ENCODE measurements at regions not wholly inside any gene's neighbourhood (a gene's known extent, or its start where the extent isn't known, plus 50 kb on each side); places are given as distances from the start of the nearest gene placed in this dataset.

DNA sequence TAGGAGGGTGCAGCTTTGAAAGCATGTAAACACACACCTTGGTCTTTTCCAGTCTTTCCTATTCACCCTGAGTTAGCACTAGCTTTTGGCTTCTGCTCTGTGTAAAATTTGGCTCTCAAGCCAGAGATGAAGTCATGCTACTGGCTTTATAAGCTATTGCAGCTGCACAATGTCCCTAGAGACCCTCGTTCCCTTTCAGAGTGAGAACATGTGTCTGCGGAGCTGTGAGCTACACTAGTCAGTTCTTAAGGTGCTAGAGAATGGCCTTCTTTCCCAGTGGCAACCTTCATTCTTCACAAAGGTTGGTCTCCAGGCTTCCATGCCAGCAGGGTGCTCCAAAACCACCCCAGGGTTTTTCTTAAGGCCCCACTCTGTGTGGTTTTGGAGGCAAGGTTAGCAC lies 199.1 kb downstream of the SPATA18 start:
- Histone ChIP-seq H3K4me3 (ENCODE audit: low read length) (no peak overlapping the region), H3K4me1 (ENCODE audit: control insufficient read depth, insufficient read depth, low read length) (no peaks in the 10 kb centered on the region), H3K9me3 (ENCODE audit: control insufficient read depth, low read length) (no peaks in the 10 kb centered on the region), H3K27me3 (ENCODE audit: control insufficient read depth, insufficient read depth) (no peaks in the 10 kb centered on the region), H3K27ac (ENCODE audit: low read length) (no peak overlapping the region)
- ATAC-seq (peak; percentile 91 to 96), DNase-seq (peak; percentile 40 to 70 (median 47))
- 19% methylated on average over 2 of the region's 2 CpGs for WGBS
- intact Hi-C loops (cut with DNase I) = no loop called here

DNA sequence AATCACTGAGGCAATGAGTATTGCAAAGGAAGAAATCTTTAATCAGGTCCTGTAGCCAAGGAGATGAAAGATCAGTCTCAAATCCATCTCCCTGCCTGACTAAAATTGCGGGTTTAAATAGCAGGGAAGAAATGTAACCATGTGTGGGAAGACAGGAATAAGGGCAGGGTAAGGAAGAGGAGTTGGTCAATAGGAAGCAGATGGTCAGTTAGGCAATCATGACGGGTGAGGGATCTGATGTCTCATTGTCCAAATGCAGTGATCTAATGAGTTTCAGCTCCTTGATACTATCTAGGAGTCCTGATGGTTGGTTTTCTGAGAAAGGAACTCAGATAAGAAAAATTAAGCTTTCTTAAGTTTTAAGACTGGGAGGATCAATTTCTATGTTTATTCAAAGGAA lies 200.8 kb downstream of the SPATA18 start:
- WGBS = 86% methylated on average over 2 of the region's 2 CpGs
- no peak for ATAC-seq
- Histone ChIP-seq H3K4me3 (ENCODE audit: low read length) (no peak overlapping the region), H3K27me3 (ENCODE audit: control insufficient read depth, insufficient read depth) (no peaks in the 10 kb centered on the region), H3K9me3 (ENCODE audit: control insufficient read depth, low read length) (no peaks in the 10 kb centered on the region), H3K27ac (ENCODE audit: low read length) (no peak overlapping the region), H3K4me1 (ENCODE audit: control insufficient read depth, insufficient read depth, low read length) (no peaks in the 10 kb centered on the region)
- DNase-seq = no peak
- intact Hi-C loops (cut with DNase I) = no loop called here

GRCh38 chr4:52253025-52253424 lies 201.9 kb downstream of the SPATA18 start:
- DNase-seq = no peak
- intact Hi-C loops (cut with DNase I) = no loop called here
- no peak for ATAC-seq

GRCh38 chr4:52256522-52256921 lies 205.4 kb downstream of the SPATA18 start:
- no peaks in the 10 kb centered on the region for H3K9me3 ChIP-seq (ENCODE audit: control insufficient read depth, low read length)
- 52% methylated on average over 2 of the region's 2 CpGs for WGBS
- no peak for DNase-seq
- H3K27me3 ChIP-seq (ENCODE audit: control insufficient read depth, insufficient read depth) = no peaks in the 10 kb centered on the region
- intact Hi-C loops (cut with DNase I) = no loop called here
- no peak overlapping the region for H3K4me3 ChIP-seq (ENCODE audit: low read length)
- no peaks in the 10 kb centered on the region for H3K4me1 ChIP-seq (ENCODE audit: control insufficient read depth, insufficient read depth, low read length)
- H3K27ac ChIP-seq (ENCODE audit: low read length) = no peak overlapping the region
- ATAC-seq = no peak

More at GRCh38 chr4:52253025-52253424, 201.9 kb downstream of the SPATA18 start:
- Histone ChIP-seq H3K4me3 (ENCODE audit: low read length) (no peak overlapping the region), H3K9me3 (ENCODE audit: control insufficient read depth, low read length) (no peaks in the 10 kb centered on the region), H3K4me1 (ENCODE audit: control insufficient read depth, insufficient read depth, low read length) (no peaks in the 10 kb centered on the region), H3K27me3 (ENCODE audit: control insufficient read depth, insufficient read depth) (no peaks in the 10 kb centered on the region), H3K27ac (ENCODE audit: low read length) (no peak overlapping the region)
- WGBS = 73% methylated on average over 5 of the region's 5 CpGs

DNA sequence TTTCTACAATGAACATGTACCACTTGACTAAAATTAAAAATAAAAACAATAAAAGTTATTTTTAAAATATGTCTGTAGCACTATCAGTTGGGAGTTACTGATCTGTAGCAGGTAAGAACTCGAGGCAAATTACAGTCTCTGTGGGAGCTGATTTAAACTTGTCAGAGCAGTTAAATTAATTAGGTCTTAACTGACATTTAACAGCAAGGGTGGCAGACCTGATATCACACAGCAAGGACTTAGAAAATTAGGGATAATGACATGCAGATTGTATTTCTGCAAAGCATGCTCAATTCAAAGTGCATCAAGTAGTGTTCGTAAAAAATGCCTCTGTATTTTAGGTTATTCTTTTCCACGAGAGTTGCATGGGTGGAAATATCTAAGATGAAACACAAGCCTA lies 208.9 kb downstream of the SPATA18 start:
- no peaks in the 10 kb centered on the region for H3K27me3 ChIP-seq (ENCODE audit: control insufficient read depth, insufficient read depth)
- ATAC-seq = no peak
- H3K9me3 ChIP-seq (ENCODE audit: control insufficient read depth, low read length) = no peaks in the 10 kb centered on the region
- H3K4me1 ChIP-seq (ENCODE audit: control insufficient read depth, insufficient read depth, low read length) = peaks cover 4% of the 10 kb centered on the region
- WGBS = 72% methylated on average over 3 of the region's 3 CpGs
- H3K4me3 ChIP-seq (ENCODE audit: low read length) = no peak overlapping the region
- no peak for DNase-seq
- intact Hi-C loops (cut with DNase I) = no loop called here
- H3K27ac ChIP-seq (ENCODE audit: low read length) = no peak overlapping the region

DNA sequence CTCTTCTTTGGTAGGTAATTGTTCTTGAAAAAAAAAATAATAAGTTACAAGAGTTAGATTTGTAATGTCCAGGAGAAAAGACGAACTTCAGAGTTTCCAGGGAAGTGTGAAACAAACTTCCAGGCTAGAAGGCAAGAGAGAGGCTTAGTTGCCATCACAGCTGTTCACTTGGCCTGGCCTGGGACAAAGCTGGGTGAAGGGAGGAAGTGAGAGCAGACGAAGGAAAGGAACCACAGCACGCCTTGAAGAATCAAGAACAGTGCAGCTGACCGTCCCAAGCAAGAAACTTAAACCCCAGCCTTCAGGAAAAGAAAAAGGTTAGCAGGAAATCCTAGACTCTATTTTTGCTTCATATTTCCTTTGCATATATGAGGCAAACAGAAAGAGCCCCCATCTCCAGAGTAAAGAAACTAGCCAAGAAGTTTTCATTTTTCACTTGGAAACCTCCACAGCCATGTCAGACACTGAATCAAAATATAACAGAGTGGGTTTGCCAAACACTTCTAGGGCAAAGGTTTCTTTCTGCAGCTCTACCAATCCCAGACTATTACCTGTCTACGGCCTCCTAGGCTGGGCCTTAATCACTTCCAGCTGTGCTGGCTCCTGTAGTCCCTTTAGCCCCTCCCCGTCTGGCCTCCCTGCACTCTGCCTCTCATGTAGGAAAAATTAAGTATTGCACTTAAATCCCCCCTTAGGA lies 209.6 kb downstream of the SPATA18 start:
- Histone ChIP-seq H3K4me3 (ENCODE audit: low read length) (no peak overlapping the region), H3K27me3 (ENCODE audit: control insufficient read depth, insufficient read depth) (no peaks in the 10 kb centered on the region), H3K27ac (ENCODE audit: low read length) (no peak overlapping the region), H3K9me3 (ENCODE audit: control insufficient read depth, low read length) (no peaks in the 10 kb centered on the region), H3K4me1 (ENCODE audit: control insufficient read depth, insufficient read depth, low read length) (peaks cover 4% of the 10 kb centered on the region)
- intact Hi-C loops (cut with DNase I) = no loop called here
- 38% methylated on average over 6 of the region's 6 CpGs for WGBS
- peak; percentile 61 to 76 for ATAC-seq
- DNase-seq = peak; percentile 31 to 61 (median 46)

- no peak overlapping the region for H3K27ac ChIP-seq (ENCODE audit: low read length)
- peaks cover 4% of the 10 kb centered on the region for H3K4me1 ChIP-seq (ENCODE audit: control insufficient read depth, insufficient read depth, low read length)
- no peaks in the 10 kb centered on the region for H3K27me3 ChIP-seq (ENCODE audit: control insufficient read depth, insufficient read depth)
- no peak for DNase-seq
- peak; percentile 32 to 43 for ATAC-seq
- no peak overlapping the region for H3K4me3 ChIP-seq (ENCODE audit: low read length)
- intact Hi-C loops (cut with DNase I) = no loop called here
- H3K9me3 ChIP-seq (ENCODE audit: control insufficient read depth, low read length) = no peaks in the 10 kb centered on the region
Observed at GRCh38 chr4:52263607-52264006, 212.5 kb downstream of the SPATA18 start.

DNA sequence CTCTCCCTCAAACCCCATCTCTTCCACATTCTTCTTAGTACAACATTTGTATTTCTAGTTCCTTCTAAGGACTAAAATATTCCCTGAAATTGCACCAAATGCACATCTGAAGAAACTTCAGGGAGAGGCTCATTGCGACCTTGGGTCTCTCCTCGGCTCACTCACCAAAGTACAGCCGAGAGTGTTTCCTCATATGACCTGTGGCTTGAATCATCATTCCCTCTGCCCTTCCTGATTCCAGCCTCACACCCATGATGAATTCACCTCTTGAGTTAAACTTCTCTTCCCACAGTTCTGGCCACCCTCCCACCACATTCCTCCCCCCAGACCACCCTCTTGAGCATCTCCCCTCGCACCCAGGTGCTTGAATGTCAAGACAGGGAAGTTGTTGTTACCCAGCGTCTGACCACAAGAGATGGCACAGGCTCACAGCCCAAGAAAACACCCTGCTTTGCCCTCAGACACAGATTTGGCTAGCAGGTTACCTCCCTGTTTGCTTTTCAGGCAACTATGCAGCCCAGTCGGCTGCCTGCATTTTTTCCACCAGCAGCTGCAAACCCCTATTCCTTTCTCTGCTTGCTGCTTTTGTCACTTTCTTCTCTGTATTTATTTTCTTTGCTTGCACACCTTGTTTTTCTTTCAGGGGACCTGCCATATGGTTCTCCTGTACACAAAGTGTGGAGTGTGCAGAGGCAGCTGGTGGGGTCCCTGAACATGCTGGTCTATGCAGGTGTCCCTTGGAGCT lies 214.8 kb downstream of the SPATA18 start:
- no peak for DNase-seq
- no peaks in the 10 kb centered on the region for H3K27me3 ChIP-seq (ENCODE audit: control insufficient read depth, insufficient read depth)
- H3K9me3 ChIP-seq (ENCODE audit: control insufficient read depth, low read length) = no peaks in the 10 kb centered on the region
- 69% methylated on average over 6 of the region's 6 CpGs for WGBS
- peaks cover 4% of the 10 kb centered on the region for H3K4me1 ChIP-seq (ENCODE audit: control insufficient read depth, insufficient read depth, low read length)
- no peak overlapping the region for H3K27ac ChIP-seq (ENCODE audit: low read length)
- intact Hi-C loops (cut with DNase I) = no loop called here
- peak in 1 of 2 donors; percentile 49 for ATAC-seq
- no peak overlapping the region for H3K4me3 ChIP-seq (ENCODE audit: low read length)

DNA sequence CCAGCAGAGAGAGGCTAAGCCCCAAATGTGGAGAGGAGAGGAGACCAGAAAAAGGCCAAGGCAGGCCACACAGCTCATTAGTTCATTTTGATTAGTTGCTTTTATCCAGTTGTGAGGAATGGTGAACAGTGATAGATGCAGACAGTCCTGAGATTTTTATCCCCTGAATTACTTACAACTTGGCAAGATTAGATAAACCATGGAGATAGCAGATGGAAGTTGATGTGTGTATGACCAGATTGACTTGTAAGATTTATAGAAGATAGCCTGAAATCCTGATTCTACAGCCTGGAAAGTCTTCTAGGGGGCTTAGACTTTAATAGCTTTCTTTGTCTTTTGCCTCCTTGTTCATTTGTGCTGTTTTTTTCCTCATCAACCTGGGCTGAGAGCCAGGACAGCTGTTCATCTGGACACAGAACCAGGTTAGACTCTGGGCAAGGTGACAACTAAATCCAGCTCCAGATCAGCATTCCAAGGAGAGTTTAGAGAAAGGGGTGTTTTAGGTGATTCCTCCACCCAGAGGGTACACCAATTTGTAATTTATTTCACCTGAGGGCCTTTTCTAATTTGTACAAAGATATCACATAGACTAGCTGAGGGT lies 215.5 kb downstream of the SPATA18 start:
- DNase-seq (peak in 1 of 3 donors; percentile 63), ATAC-seq (no peak)
- Histone ChIP-seq H3K27ac (ENCODE audit: low read length) (no peak overlapping the region), H3K9me3 (ENCODE audit: control insufficient read depth, low read length) (no peaks in the 10 kb centered on the region), H3K4me1 (ENCODE audit: control insufficient read depth, insufficient read depth, low read length) (peaks cover 4% of the 10 kb centered on the region), H3K27me3 (ENCODE audit: control insufficient read depth, insufficient read depth) (no peaks in the 10 kb centered on the region), H3K4me3 (ENCODE audit: low read length) (no peak overlapping the region)
- intact Hi-C loops (cut with DNase I) = no loop called here

GRCh38 chr4:52269761-52270160 lies 218.7 kb downstream of the SPATA18 start:
- no peak for ATAC-seq
- intact Hi-C loops (cut with DNase I) = no loop called here
- no peak overlapping the region for H3K27ac ChIP-seq (ENCODE audit: low read length)
- H3K27me3 ChIP-seq (ENCODE audit: control insufficient read depth, insufficient read depth) = no peaks in the 10 kb centered on the region
- H3K4me1 ChIP-seq (ENCODE audit: control insufficient read depth, insufficient read depth, low read length) = no peaks in the 10 kb centered on the region
- no peak for DNase-seq
- no peak overlapping the region for H3K4me3 ChIP-seq (ENCODE audit: low read length)
- no peaks in the 10 kb centered on the region for H3K9me3 ChIP-seq (ENCODE audit: control insufficient read depth, low read length)

DNA sequence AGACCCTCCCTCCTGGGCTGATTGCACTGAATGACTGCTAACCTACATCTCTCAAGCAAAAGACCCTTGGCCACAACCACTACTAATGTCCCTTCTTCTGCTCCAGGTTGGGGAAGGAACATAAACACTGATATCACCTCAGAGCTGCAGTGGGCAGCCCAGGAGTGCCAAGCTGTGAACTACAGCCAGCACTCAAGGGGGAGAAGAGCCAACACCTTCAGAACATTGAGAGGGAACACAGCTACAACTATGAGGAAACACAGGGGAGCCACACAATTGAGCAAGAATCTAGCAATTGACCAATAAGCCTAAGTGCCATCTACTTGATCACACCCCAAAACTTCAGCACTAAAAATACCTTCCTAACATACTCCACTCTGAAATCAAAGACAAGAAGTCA lies 222.8 kb downstream of the SPATA18 start:
- intact Hi-C loops (cut with DNase I) = no loop called here
- Histone ChIP-seq H3K9me3 (ENCODE audit: control insufficient read depth, low read length) (no peaks in the 10 kb centered on the region), H3K4me3 (ENCODE audit: low read length) (no peak overlapping the region), H3K27me3 (ENCODE audit: control insufficient read depth, insufficient read depth) (no peaks in the 10 kb centered on the region), H3K27ac (ENCODE audit: low read length) (no peak overlapping the region), H3K4me1 (ENCODE audit: control insufficient read depth, insufficient read depth, low read length) (no peaks in the 10 kb centered on the region)
- ATAC-seq (no peak), DNase-seq (no peak)

Measured in right cardiac atrium (tissue), 5 donors.